Vagina (tissue), 2 donors: ENCODE measurements at regions not wholly inside any gene's neighbourhood (a gene's known extent, or its start where the extent isn't known, plus 50 kb on each side); places are given as distances from the start of the nearest gene placed in this dataset.

Experiments used
- DNase-seq, 2 donors: peaks; one replicate each; pipeline ENCODE4 v3.0.0-alpha.2; 2017; ENCODE audit errors: extremely low spot score in 2 of 2
- H3K27ac ChIP-seq: fragments of 200-600 bp; sonication (generic); one replicate; pipeline ENCODE4 v1.5.1; 2019
- H3K27me3 ChIP-seq: fragments of 200-600 bp; sonication (generic); one replicate; pipeline ENCODE4 v1.5.1; 2019
- H3K36me3 ChIP-seq, 2 donors: fragments of 200-600 bp; sonication (generic); one replicate each; pipeline ENCODE4 v1.5.1; 2017 to 2019
- H3K4me1 ChIP-seq: fragments of 200-600 bp; sonication (generic); one replicate; pipeline ENCODE4 v1.5.1; 2019
- H3K4me3 ChIP-seq, 2 donors: fragments of 200-600 bp; sonication (generic); 1 replicate in 1 of 2; 2 replicates in 1 of 2; pipeline ENCODE4 v1.5.1; 2016 to 2019
- H3K9me3 ChIP-seq: fragments of 200-600 bp; sonication (generic); one replicate; pipeline ENCODE4 v1.5.1; 2019
- CTCF ChIP-seq, 3 experiments: fragments of 450-650 bp in 2 of 3; fragments of 200-600 bp in 1 of 3; sonication (generic) in 1 of 3; IDR thresholded peaks; one replicate each; pipeline ENCODE4 v1.5.1; 2017 to 2019; ENCODE audit warnings: antibody characterized with exemption in 3 of 3, mild to moderate bottlenecking in 2 of 3, moderate library complexity in 2 of 3
- POLR2A ChIP-seq, 2 donors: fragments of 450-650 bp; IDR thresholded peaks; one replicate each; pipeline ENCODE4 v1.6.1; 2017; ENCODE audit warnings: antibody characterized with exemption in 2 of 2, mild to moderate bottlenecking in 2 of 2, moderate library complexity in 2 of 2
- POLR2AphosphoS5 ChIP-seq, 2 donors: sonication (generic); formaldehyde crosslinking; IDR thresholded peaks; one replicate each; pipeline ENCODE4 v1.9.0; 2017; ENCODE audit warnings: antibody characterized with exemption in 2 of 2, mild to moderate bottlenecking in 2 of 2, low read depth in 1 of 2; ENCODE audit not compliant: insufficient read depth in 1 of 2
- intact Hi-C: fragments of 100-400 bp; cut with DNase I; formaldehyde crosslinking; loops from one replicate; pipeline ENCODE4 v1.15.1; 2023

GRCh38 chr7:80287400-80288174 lies 153.0 kb downstream of the GNAI1 start:
- Histone ChIP-seq H3K9me3 (no peaks in the 10 kb centered on the region), H3K36me3 (no peaks in the 10 kb centered on the region), H3K4me1 (no peaks in the 10 kb centered on the region), H3K27me3 (no peaks in the 10 kb centered on the region), H3K4me3 (no peak overlapping the region), H3K27ac (no peak overlapping the region)
- TF ChIP-seq CTCF (IDR thresholded peaks at IDR 0.05) (no peak), POLR2A (IDR thresholded peaks at IDR 0.05) (no peak), POLR2AphosphoS5 (IDR thresholded peaks at IDR 0.05; ENCODE audit: insufficient read depth in 1 of 2, low read depth in 1 of 2) (no peak)
- DNase-seq = no peak
- intact Hi-C loops = no loop called here

- H3K27me3 ChIP-seq = no peaks in the 10 kb centered on the region
- no peaks in the 10 kb centered on the region for H3K36me3 ChIP-seq
- no peak overlapping the region for H3K27ac ChIP-seq
- TF ChIP-seq CTCF (IDR thresholded peaks at IDR 0.05) = no peak
- TF ChIP-seq POLR2A (IDR thresholded peaks at IDR 0.05) = no peak
- TF ChIP-seq POLR2AphosphoS5 (IDR thresholded peaks at IDR 0.05; ENCODE audit: insufficient read depth in 1 of 2, low read depth in 1 of 2) = no peak
- H3K9me3 ChIP-seq = no peaks in the 10 kb centered on the region
- H3K4me1 ChIP-seq = no peaks in the 10 kb centered on the region
- no peak for DNase-seq
- no peak overlapping the region for H3K4me3 ChIP-seq
- intact Hi-C loops = no loop called here
Measured at GRCh38 chr7:80286611-80287010, 152.0 kb downstream of the GNAI1 start.

- intact Hi-C loops = no loop called here
- H3K4me1 ChIP-seq = peaks cover 1% of the 10 kb centered on the region
- H3K27ac ChIP-seq = no peak overlapping the region
- H3K36me3 ChIP-seq = no peaks in the 10 kb centered on the region
- DNase-seq = no peak
- H3K4me3 ChIP-seq = no peak overlapping the region
- H3K27me3 ChIP-seq = no peaks in the 10 kb centered on the region
- no peaks in the 10 kb centered on the region for H3K9me3 ChIP-seq
- no peak for TF ChIP-seq POLR2AphosphoS5 (IDR thresholded peaks at IDR 0.05; ENCODE audit: insufficient read depth in 1 of 2, low read depth in 1 of 2)
- no peak for TF ChIP-seq POLR2A (IDR thresholded peaks at IDR 0.05)
- TF ChIP-seq CTCF (IDR thresholded peaks at IDR 0.05) = no peak
Measured at GRCh38 chr7:80284855-80285254, 150.2 kb downstream of the GNAI1 start.

- Histone ChIP-seq H3K27ac (no peak overlapping the region), H3K4me1 (peaks cover 31% of the 10 kb centered on the region), H3K9me3 (no peaks in the 10 kb centered on the region), H3K27me3 (no peaks in the 10 kb centered on the region), H3K4me3 (no peak overlapping the region), H3K36me3 (no peaks in the 10 kb centered on the region)
- DNase-seq = no peak
- TF ChIP-seq POLR2AphosphoS5 (IDR thresholded peaks at IDR 0.05; ENCODE audit: insufficient read depth in 1 of 2, low read depth in 1 of 2) = no peak
- TF ChIP-seq POLR2A (IDR thresholded peaks at IDR 0.05) = no peak
- no peak for TF ChIP-seq CTCF (IDR thresholded peaks at IDR 0.05)
- intact Hi-C loops = no loop called here
Measured at GRCh38 chr7:80279760-80280159, 145.1 kb downstream of the GNAI1 start.

- H3K4me1 ChIP-seq = peaks cover 31% of the 10 kb centered on the region
- no peaks in the 10 kb centered on the region for H3K27me3 ChIP-seq
- H3K36me3 ChIP-seq = no peaks in the 10 kb centered on the region
- H3K4me3 ChIP-seq = no peak overlapping the region
- intact Hi-C loops = no loop called here
- H3K27ac ChIP-seq = no peak overlapping the region
- no peaks in the 10 kb centered on the region for H3K9me3 ChIP-seq
- no peak for TF ChIP-seq POLR2AphosphoS5 (IDR thresholded peaks at IDR 0.05; ENCODE audit: insufficient read depth in 1 of 2, low read depth in 1 of 2)
- TF ChIP-seq POLR2A (IDR thresholded peaks at IDR 0.05) = no peak
- no peak for TF ChIP-seq CTCF (IDR thresholded peaks at IDR 0.05)
- DNase-seq = no peak
Measured at GRCh38 chr7:80278737-80279136, 144.1 kb downstream of the GNAI1 start.
